Limb (tissue), 2 donors: ENCODE measurements at regions not wholly inside any gene's neighbourhood (a gene's known extent, or its start where the extent isn't known, plus 50 kb on each side); places are given as distances from the start of the nearest gene placed in this dataset.
"Not testable (repeated sequence)": the region's sequence is repeated elsewhere in the genome, so short reads cannot be mapped to it uniquely, and the experiment has no call there.

Experiments used
- DNase-seq, 2 donors: peaks; one replicate each; pipeline ENCODE4 v3.0.0-alpha.2; 2016; ENCODE audit errors: extremely low spot score in 2 of 2

DNA sequence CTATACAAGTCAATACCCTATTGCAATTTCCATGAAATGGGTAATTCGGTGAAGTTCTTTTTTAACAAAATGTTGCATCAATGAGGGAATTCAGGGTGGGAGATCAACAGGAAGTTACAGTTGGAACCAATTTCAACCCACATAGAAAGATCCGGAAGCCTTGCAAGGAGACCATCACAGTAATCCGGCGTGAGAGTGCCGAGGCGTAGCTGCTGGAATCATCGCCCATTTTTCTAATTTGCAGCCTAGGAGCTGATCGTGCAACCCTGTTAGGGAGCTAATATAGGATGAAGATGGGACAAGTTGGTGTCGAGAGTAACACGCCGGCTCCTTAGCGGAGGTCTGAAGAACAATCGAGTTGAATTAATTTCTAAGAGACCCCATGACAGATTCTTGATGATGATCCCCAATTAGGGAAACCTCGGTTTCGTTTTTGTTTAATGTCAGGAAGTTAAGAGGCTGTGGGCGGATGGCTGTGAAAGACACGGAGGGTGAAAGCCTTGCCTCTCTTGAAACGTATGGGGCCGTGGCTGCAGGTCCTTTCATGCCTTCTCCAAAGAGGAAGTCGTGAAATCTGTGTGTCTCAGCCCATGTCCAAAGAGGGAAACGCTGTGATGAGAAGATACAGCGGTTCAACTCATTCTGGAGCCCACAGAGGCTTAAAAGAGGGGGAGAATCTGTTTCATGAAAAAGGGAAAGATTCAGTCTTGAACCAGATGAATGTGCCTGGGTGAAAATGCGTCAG, 51.2 kb upstream of the CARD11 start:
- no peak for DNase-seq

DNA sequence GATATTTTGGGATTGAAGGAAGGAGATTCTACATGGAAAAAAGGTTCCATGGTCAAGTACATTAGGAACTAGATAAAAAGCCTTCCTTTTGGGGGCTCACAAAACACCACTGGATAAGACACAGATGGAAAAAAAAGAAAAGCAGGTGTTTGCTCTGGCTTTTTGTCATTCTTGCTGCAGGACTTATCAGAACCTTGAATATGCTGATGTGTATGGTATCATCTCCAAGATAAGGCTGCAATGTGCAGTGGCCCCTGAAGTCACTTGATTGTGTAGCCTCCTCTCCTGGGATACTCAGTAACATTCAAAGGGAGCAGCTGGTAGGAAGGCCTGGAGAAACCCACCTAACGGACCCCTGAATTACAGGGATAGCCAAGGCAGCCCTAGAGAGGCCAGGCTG, 54.1 kb upstream of the CARD11 start:
- no peak for DNase-seq

- DNase-seq: no peak
Observed at GRCh38 chr7:3102159-3102558, 58.5 kb upstream of the CARD11 start.

DNA sequence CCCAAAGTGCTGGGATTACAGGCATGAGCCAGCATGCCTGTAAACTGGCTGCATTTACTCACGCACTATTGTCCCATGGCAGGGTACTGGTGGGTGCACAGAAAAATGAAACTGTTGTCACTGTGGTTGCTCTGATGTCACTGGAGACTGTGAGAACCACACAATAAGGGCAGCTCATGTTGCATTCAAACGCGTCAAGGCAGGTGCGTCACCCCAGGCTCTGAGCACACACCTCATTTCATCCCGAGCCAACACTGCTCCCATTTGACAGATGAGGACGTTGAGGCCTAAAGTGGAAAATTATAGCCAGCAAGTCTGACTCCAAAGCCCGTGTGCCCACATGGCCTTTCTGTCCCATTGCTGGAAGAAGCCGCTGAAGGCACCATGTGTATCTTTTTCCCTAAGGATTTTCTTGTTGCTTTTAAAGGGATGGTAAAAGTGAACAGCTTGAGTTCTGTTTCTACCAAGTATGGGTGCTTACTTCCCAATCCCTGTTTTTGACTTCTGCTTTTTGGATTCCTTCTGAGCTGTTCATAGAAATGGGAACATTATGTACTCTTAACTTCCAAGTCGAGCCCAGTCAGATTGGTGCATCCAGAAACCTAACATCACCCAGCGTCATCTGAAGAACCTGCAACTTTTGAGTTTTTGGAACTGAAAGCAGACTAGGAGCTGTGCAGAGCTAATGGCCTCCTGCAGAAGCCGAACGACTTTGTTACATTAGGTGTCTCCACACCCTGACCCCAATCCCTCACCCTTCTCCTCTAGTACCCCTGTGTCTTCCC, 60.1 kb upstream of the CARD11 start:
- DNase-seq: no peak

GRCh38 chr7:3105856-3106255, 62.2 kb upstream of the CARD11 start:
- no peak for DNase-seq

- no peak for DNase-seq
Observed at GRCh38 chr7:3106361-3106826, 62.7 kb upstream of the CARD11 start.

DNA sequence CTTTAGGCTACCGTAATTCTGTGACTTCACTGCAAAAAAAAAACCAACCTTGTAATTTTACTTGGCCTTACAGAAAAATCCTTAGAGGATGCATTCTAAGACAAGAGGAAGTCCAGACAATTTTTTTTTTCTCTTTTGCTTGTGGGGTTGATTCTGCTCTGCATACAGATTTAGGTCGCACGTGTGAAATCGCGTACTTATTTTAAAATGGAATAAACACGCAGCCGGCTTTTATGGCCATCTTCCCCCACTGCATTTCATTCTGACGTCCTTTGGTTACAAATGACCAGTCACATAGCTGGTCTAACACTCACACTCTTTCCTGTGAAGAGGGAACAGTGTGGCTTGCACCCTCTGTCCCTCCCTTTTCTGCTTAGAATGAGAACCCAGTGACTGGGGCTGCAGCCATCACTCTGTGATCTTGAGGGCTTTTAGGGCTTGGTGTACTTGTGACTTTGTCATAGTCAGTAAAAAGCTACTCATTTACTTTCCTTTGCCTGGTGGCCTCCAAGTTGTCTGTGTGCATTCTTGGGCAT, 63.6 kb upstream of the CARD11 start:
- no peak for DNase-seq

DNA sequence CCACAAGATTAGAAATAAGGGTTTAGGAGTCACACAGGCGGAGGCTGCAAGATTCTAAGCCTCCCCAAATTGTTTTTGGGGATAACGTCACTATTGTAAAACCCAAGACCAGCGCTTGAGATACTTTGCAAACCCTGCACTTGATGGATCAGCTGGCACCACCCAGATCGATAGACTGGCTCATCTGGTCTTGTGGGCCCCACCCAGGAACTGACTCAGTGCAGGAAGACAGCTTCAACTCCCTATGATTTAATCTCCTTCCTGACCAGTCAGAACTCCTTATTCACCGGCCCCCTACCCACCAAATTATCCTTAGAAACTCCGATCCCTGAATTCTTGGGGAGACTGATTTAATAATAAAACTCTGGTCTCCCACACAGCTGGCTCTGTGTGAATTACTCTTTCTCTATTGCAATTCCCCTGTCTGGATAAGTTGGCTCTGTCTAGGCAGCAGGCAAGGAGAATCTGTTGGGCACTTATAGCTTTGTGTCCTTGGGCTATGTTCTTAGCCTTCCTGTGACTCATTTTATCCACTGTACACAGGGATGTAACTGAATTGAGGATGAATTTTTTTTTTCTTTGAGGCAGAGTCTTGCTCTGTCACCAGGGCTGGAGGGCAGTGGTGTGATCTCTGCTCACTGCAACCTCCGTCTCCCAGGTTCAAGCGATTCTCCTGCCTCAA, 64.4 kb upstream of the CARD11 start:
- no peak for DNase-seq

DNA sequence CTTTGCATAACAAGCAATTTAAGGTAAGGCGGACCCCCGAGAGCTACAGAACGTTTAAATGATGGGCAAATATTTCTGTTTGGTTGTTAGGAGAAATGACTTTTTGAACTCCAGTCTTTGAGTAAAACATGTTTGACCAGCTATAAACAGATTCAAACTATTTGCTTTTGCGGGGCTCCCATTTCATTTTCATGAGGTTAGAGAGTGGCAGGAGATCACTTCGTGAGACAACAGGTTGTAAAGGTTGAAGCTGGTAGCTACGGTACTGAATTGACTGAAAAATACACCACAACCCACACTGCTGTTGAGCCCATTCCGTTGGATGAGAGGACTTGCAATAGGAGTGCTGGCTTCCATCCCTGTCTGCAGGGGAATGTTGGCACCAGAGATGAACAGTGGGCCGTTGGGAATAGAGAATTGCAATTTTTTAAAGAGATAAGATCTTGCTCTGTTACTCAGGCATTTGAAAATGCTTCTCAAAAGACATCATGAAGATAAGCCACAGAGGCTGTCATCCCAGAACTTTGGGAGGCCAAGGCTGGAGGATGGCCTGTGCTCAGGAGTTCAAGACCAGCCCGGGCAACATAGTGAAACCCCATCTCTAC, 65.7 kb upstream of the CARD11 start:
- DNase-seq: no peak

DNA sequence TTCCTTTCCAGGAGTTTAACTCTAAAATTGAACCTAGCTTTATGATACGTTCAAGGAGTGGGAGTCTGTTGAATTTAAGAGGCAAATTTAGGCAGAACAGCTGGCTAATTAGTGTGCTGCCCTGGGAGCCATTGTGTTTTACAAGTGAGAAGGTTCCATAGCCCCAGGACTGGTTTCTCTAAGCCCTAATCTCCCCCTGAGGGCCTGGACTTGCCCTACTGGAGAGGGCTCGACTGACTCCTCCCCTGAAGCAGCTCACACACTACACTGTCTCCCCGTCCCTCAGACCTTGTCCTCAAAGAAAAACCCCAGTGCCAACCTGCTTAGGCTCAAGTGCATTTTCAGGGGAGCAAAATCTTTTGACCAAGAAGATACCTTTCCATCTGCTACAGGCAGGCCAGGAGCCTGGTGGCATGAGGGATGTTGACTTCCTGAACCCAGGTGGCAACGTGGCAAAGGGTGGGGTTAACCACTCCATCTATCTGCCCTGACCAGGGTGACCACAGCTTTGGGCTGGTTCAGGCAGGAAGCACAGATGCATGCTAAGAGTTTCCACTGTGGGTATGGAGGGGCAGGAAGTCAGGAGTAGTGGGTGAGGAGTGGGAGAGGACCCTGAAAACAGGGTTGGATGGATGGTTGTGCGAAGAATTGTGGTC, 68.9 kb upstream of the CARD11 start:
- no peak for DNase-seq

DNA sequence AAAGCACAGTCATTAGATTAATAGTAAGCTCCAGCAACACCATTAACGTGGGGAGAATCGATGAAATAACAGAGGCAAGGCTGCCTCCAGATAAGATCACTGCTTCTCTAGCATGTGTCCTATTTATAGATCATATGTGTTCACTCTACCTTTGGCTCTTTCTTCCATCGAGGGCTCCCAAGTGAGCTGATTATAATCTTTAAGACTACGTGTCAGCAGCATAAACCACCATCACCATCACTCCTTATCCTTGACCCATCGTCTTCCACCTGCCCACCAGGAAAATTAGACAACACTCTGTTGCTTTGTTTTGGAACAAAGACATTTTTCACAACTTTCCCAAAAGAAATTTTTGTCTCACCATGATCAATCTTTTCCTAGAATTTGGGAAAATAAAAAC, 71.2 kb upstream of the CARD11 start:
- DNase-seq: no peak

DNA sequence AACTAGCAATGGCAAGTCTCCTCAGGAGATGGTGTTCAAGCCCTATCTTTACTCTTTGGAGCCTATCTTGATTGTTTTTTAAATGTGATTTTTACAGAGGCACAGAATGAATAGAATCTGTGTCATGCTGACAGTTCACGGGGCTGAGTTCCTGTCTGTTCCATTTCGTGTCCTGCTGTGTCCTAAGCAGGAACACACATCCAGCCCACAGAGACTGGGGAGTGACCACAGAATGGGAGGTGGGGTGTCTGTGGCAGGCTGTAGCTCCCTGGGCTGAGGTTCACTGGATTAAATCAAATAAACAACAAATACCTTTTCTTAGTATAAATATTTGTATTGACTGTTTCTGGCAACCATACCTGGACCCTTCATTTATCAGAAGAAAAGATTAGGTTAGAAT, 73.4 kb upstream of the CARD11 start:
- no peak for DNase-seq

- DNase-seq: no peak
Observed at GRCh38 chr7:3117488-3118231, 74.0 kb upstream of the CARD11 start.

DNA sequence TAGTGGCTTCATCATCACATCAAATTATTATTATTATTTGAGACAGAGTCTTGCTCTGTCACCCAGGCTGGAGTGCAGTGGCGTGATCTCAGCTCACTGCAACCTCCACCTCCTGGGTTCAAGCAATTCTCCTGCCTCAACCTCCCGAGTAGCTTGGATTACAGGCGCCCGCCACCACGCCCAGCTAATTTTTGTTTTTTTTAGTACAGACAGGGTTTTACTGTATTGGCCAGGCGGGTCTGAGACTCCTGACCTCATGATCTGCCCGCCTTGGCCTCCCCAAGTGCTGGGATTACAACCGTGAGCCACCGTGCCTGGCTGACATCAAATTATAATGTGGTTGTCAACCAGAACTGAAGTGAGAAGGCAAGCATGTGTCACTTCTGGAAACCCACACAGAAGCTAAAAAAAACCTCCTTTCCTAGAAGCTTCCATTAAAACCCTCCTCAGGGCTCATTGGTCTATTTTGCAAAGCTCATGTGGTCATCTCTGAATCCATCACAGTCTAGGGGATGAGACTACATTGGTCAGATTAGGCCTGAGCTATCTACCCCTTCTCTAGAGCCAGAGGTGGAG, 75.8 kb upstream of the CARD11 start:
- not testable (repeated sequence) for DNase-seq

GRCh38 chr7:3119963-3120362, 76.3 kb upstream of the CARD11 start:
- DNase-seq: no peak

GRCh38 chr7:3120513-3120912, 76.8 kb upstream of the CARD11 start:
- DNase-seq: no peak

- no peak for DNase-seq
Observed at GRCh38 chr7:3128857-3129490, 85.3 kb upstream of the CARD11 start.

- no peak for DNase-seq
Observed at GRCh38 chr7:3133811-3134385, 90.2 kb upstream of the CARD11 start.

GRCh38 chr7:3134745-3135144, 91.1 kb upstream of the CARD11 start:
- DNase-seq: no peak
